Keratinocyte (primary cell): ENCODE measurements at regions not wholly inside any gene's neighbourhood (a gene's known extent, or its start where the extent isn't known, plus 50 kb on each side); places are given as distances from the start of the nearest gene placed in this dataset.

ENCODE experiments used
- DNase-seq: peaks from one replicate; pipeline ENCODE4 v3.0.0-alpha.2; 2011; ENCODE audit warnings: low read depth, missing footprints, low spot score
- FAIRE-seq: peaks from 2 replicates; lab custom pipeline; 2011; peaks lifted over from hg19 to GRCh38; lab: Jason Lieb, UNC
- H2AFZ ChIP-seq: 2 replicates; pipeline ENCODE4 v1.6.0; 2012; ENCODE audit warnings: low read length, control low read depth, inconsistent platforms; ENCODE audit not compliant: control insufficient read depth
- H3K27ac ChIP-seq: 2 replicates; pipeline ENCODE4 v1.5.1; 2011; ENCODE audit warnings: low read length; ENCODE audit not compliant: control insufficient read depth, insufficient read depth
- H3K27me3 ChIP-seq: 3 replicates; pipeline ENCODE4 v1.6.0; 2011; ENCODE audit warnings: low read length; ENCODE audit not compliant: control insufficient read depth, insufficient read depth; ENCODE audit errors: extremely low read depth
- H3K36me3 ChIP-seq, 2 experiments: 2 replicates in 1 of 2; 3 replicates in 1 of 2; pipeline ENCODE4 v1.5.1; 2011; ENCODE audit warnings: low read length in 2 of 2, mild to moderate bottlenecking in 1 of 2; ENCODE audit not compliant: control insufficient read depth in 2 of 2, insufficient read depth in 2 of 2; ENCODE audit errors: extremely low read depth in 1 of 2
- H3K4me1 ChIP-seq: 3 replicates; pipeline ENCODE4 v1.5.1; 2011; ENCODE audit warnings: low read length; ENCODE audit not compliant: control insufficient read depth, insufficient read depth; ENCODE audit errors: extremely low read depth
- H3K4me2 ChIP-seq: 3 replicates; pipeline ENCODE4 v1.6.0; 2011; ENCODE audit warnings: low read depth, low read length; ENCODE audit not compliant: control insufficient read depth, insufficient read depth; ENCODE audit errors: extremely low read depth
- H3K4me3 ChIP-seq, 3 experiments: fragments of 200-600 bp in 1 of 3; sonication (generic) in 1 of 3; 2 replicates in 2 of 3; 3 replicates in 1 of 3; pipeline ENCODE4 v1.5.1; 2011 to 2016; ENCODE audit warnings: low read length in 3 of 3, mild to moderate bottlenecking in 3 of 3, control low read depth in 2 of 3, inconsistent platforms in 1 of 3, low read depth in 1 of 3, mixed read lengths in 1 of 3, mixed run types in 1 of 3, moderate library complexity in 1 of 3; ENCODE audit not compliant: control insufficient read depth in 2 of 3, insufficient read depth in 2 of 3; ENCODE audit errors: extremely low read depth in 1 of 3
- H3K79me2 ChIP-seq: 2 replicates; pipeline ENCODE4 v1.6.0; 2012; ENCODE audit warnings: low read length; ENCODE audit not compliant: control insufficient read depth, insufficient read depth
- H3K9ac ChIP-seq: 3 replicates; pipeline ENCODE4 v1.6.0; 2011; ENCODE audit warnings: low read length; ENCODE audit not compliant: control insufficient read depth, insufficient read depth; ENCODE audit errors: extremely low read depth
- H3K9me1 ChIP-seq: 3 replicates; pipeline ENCODE4 v1.6.0; 2011; ENCODE audit warnings: low read length; ENCODE audit not compliant: control insufficient read depth, insufficient read depth; ENCODE audit errors: extremely low read depth
- H3K9me3 ChIP-seq: 2 replicates; pipeline ENCODE4 v1.5.1; 2012; ENCODE audit warnings: low read depth, low read length; ENCODE audit not compliant: control insufficient read depth
- H4K20me1 ChIP-seq: 3 replicates; pipeline ENCODE4 v1.6.0; 2011; ENCODE audit warnings: low read length; ENCODE audit not compliant: control insufficient read depth, insufficient read depth; ENCODE audit errors: extremely low read depth
- CTCF ChIP-seq, 3 experiments: IDR thresholded peaks in 1 of 3; conservative IDR thresholded peaks in 1 of 3; optimal IDR thresholded peaks in 1 of 3; 2 replicates in 2 of 3; 3 replicates in 1 of 3; pipeline versions ENCODE3 to v1.5.1; 2011; ENCODE audit warnings: low read length in 3 of 3, mild to moderate bottlenecking in 3 of 3, moderate library complexity in 2 of 3, control low read depth in 1 of 3, inconsistent platforms in 1 of 3; ENCODE audit not compliant: insufficient read depth in 2 of 3; ENCODE audit errors: extremely low read depth in 1 of 3
- EZH2 ChIP-seq: IDR thresholded peaks from one replicate; pipeline ENCODE4 v1.6.1; 2012; ENCODE audit warnings: inconsistent platforms, mild to moderate bottlenecking, low read length, moderate library complexity
- dilution Hi-C: fragments of 300-500 bp; cut with MboI; formaldehyde crosslinking; loops from one replicate; pipeline ENCODE4 v1.7.0; 2020; ENCODE audit warnings: low sequenced_read_pairs; ENCODE audit not compliant: extremely low pct_ligation_motif_present

GRCh38 chr1:5716126-5716525 lies 276.1 kb downstream of the NPHP4 start:
- dilution Hi-C loops: no loop called here
- no peak for FAIRE-seq
- DNase-seq: no peak
- Histone ChIP-seq H3K9me3 (no peaks in the 10 kb centered on the region), H3K4me1 (peaks cover 12% of the 10 kb centered on the region), H3K4me3 (no peak overlapping the region), H3K27me3 (no peaks in the 10 kb centered on the region), H4K20me1 (no peaks in the 10 kb centered on the region), H3K9ac (no peak overlapping the region), H3K36me3 (no peaks in the 10 kb centered on the region), H3K9me1 (no peaks in the 10 kb centered on the region), H2AFZ (no peak overlapping the region), H3K79me2 (no peaks in the 10 kb centered on the region), H3K4me2 (no peak overlapping the region), H3K27ac (no peak overlapping the region)
- TF ChIP-seq EZH2 (no peak), CTCF (optimal IDR thresholded peaks at IDR 0.05 in 1 of 3, IDR thresholded peaks at IDR 0.05 in 1 of 3, conservative IDR thresholded peaks at IDR 0.05 in 1 of 3; ENCODE audit: extremely low read depth in 1 of 3, insufficient read depth in 2 of 3, low read length in 3 of 3) (no peak)

- Histone ChIP-seq H3K4me3 (no peak overlapping the region), H3K4me2 (no peak overlapping the region), H2AFZ (no peak overlapping the region), H4K20me1 (no peaks in the 10 kb centered on the region), H3K9me1 (no peaks in the 10 kb centered on the region), H3K9me3 (no peaks in the 10 kb centered on the region), H3K36me3 (no peaks in the 10 kb centered on the region), H3K27ac (no peak overlapping the region), H3K9ac (no peak overlapping the region), H3K4me1 (no peaks in the 10 kb centered on the region), H3K27me3 (no peaks in the 10 kb centered on the region), H3K79me2 (no peaks in the 10 kb centered on the region)
- no peak for DNase-seq
- dilution Hi-C loops: no loop called here
- no peak for FAIRE-seq
- TF ChIP-seq CTCF (optimal IDR thresholded peaks at IDR 0.05 in 1 of 3, IDR thresholded peaks at IDR 0.05 in 1 of 3, conservative IDR thresholded peaks at IDR 0.05 in 1 of 3; ENCODE audit: extremely low read depth in 1 of 3, insufficient read depth in 2 of 3, low read length in 3 of 3): no peak
- TF ChIP-seq EZH2: no peak
Observed at GRCh38 chr1:5713101-5714010, 278.9 kb downstream of the NPHP4 start.
